HCT116 (cell line): ENCODE measurements at regions not wholly inside any gene's neighbourhood (a gene's known extent, or its start where the extent isn't known, plus 50 kb on each side); places are given as distances from the start of the nearest gene placed in this dataset.
A peak's percentile ranks its signal among the peaks of the same experiment; 100 is the strongest.

Experiments
- ATAC-seq: fragments of 200-7000 bp; cut with Tn5 transposase; 2 replicates; pipeline ENCODE4 v1.9.1; 2020; ENCODE audit warnings: mild to moderate bottlenecking, moderate library complexity
- BruUV-seq: library from RNA; stranded (reverse); fragments of 400-500 nt; replicated peaks from 2 replicates; lab custom pipeline; 2021; lab: Mats Ljungman, UMichigan
- CTCF ChIA-PET: fragments of 300-600 bp; sonication (Branson Sonifier 250); formaldehyde crosslinking; loops from one replicate; lab custom pipeline; 2021; ENCODE audit warnings: antibody characterized with exemption; lab: Charles Lee
- POLR2A ChIA-PET: fragments of 300-600, 350-600 bp; sonication (Branson Sonifier 250); formaldehyde crosslinking; loops from one replicate; lab custom pipeline; 2021; ENCODE audit warnings: antibody characterized with exemption; lab: Charles Lee
- RAD21 ChIA-PET, 2 experiments: fragments of 300-600 bp; sonication (Branson Sonifier 250); formaldehyde crosslinking; loops; one replicate each; lab custom pipeline; 2023; ENCODE audit warnings: low total read pairs in 2 of 2; ENCODE audit not compliant: uncharacterized antibody in 2 of 2, unreplicated experiment in 2 of 2, low non-redundant PET in 1 of 2; lab: Charles Lee
- DNase-seq: peaks from one replicate; pipeline ENCODE4 v3.0.0-alpha.2; 2010; ENCODE audit warnings: low read depth, low spot score
- H2AFZ ChIP-seq: fragments of 200-600 bp; shearing (Covaris generic), sonication (generic); 2 replicates; pipeline ENCODE4 v1.6.1; 2017; ENCODE audit warnings: low read depth, mixed run types, mixed read lengths, antibody characterized with exemption, low read length; ENCODE audit not compliant: poor library complexity, severe bottlenecking
- H3K27ac ChIP-seq: 2 replicates; pipeline ENCODE4 v1.5.1; 2012; ENCODE audit warnings: low read depth, low read length
- H3K27me3 ChIP-seq: fragments of 200-600 bp; sonication (generic); 2 replicates; pipeline ENCODE4 v1.6.1; 2016; ENCODE audit warnings: mixed run types, low read length, mixed read lengths; ENCODE audit not compliant: insufficient read depth
- H3K36me3 ChIP-seq, 2 experiments: fragments of 200-500 bp in 1 of 2; fragments of 200-600 bp in 1 of 2; sonication (Bioruptor generic) in 1 of 2; sonication (generic) in 1 of 2; 2 replicates each; pipeline versions ENCODE4 v1.5.1 to v1.6.1; 2014 to 2016; ENCODE audit warnings: low read length in 2 of 2, inconsistent platforms in 1 of 2, mixed read lengths in 1 of 2, mixed run types in 1 of 2; ENCODE audit not compliant: insufficient read depth in 2 of 2, control insufficient read depth in 1 of 2
- H3K4me1 ChIP-seq, 2 experiments: fragments of 200-600 bp in 1 of 2; sonication (generic) in 1 of 2; 2 replicates each; pipeline versions ENCODE4 v1.5.1 to v1.6.1; 2012 to 2017; ENCODE audit warnings: low read length in 2 of 2, inconsistent platforms in 1 of 2, mild to moderate bottlenecking in 1 of 2, mixed read lengths in 1 of 2, mixed run types in 1 of 2, moderate library complexity in 1 of 2; ENCODE audit not compliant: insufficient read depth in 2 of 2, control insufficient read depth in 1 of 2
- H3K4me2 ChIP-seq: fragments of 200-600 bp; sonication (generic); 2 replicates; pipeline ENCODE4 v1.6.1; 2017; ENCODE audit warnings: mixed run types, low read length, mixed read lengths
- H3K4me3 ChIP-seq, 2 experiments: fragments of 200-600 bp in 1 of 2; sonication (generic) in 1 of 2; replicated peaks in 1 of 2; 2 replicates each; pipeline ENCODE4 v1.5.1; 2011 to 2016; ENCODE audit warnings: low read length in 2 of 2, control low read depth in 1 of 2, low read depth in 1 of 2, mild to moderate bottlenecking in 1 of 2, mixed read lengths in 1 of 2, mixed run types in 1 of 2
- H3K79me2 ChIP-seq: fragments of 200-600 bp; sonication (generic); 2 replicates; pipeline ENCODE4 v1.6.1; 2017; ENCODE audit warnings: mild to moderate bottlenecking, mixed run types, low read length, moderate library complexity, mixed read lengths; ENCODE audit not compliant: insufficient read depth
- H3K9ac ChIP-seq: fragments of 200-600 bp; sonication (generic); 2 replicates; pipeline ENCODE4 v1.6.1; 2016; ENCODE audit warnings: low read length, mixed read lengths
- H3K9me2 ChIP-seq: fragments of 200-600 bp; sonication (generic), shearing (Covaris generic); 2 replicates; pipeline ENCODE4 v1.6.1; 2017; ENCODE audit warnings: mixed run types, mild to moderate bottlenecking, moderate library complexity; ENCODE audit not compliant: insufficient read depth
- H3K9me3 ChIP-seq, 2 experiments: fragments of 200-500 bp in 1 of 2; fragments of 200-600 bp in 1 of 2; sonication (Bioruptor generic) in 1 of 2; sonication (generic) in 1 of 2; 2 replicates each; pipeline ENCODE4 v1.6.1; 2014 to 2017; ENCODE audit warnings: low read length in 2 of 2, mixed read lengths in 2 of 2, inconsistent platforms in 1 of 2, low read depth in 1 of 2, mild to moderate bottlenecking in 1 of 2, mixed run types in 1 of 2, moderate library complexity in 1 of 2; ENCODE audit not compliant: control insufficient read depth in 1 of 2, insufficient read depth in 1 of 2
- H4K20me1 ChIP-seq: fragments of 200-600 bp; sonication (generic), shearing (Covaris generic); 2 replicates; pipeline ENCODE4 v1.6.1; 2017; ENCODE audit warnings: mixed run types, mild to moderate bottlenecking, moderate library complexity; ENCODE audit not compliant: insufficient read depth
- CEBPB ChIP-seq: IDR thresholded peaks from 2 replicates; pipeline ENCODE4 v1.6.1; 2012; ENCODE audit warnings: low read depth
- EGR1 ChIP-seq: IDR thresholded peaks from 2 replicates; pipeline ENCODE4 v1.6.1; 2012; ENCODE audit warnings: low read depth
- ELF1 ChIP-seq: IDR thresholded peaks from 2 replicates; pipeline ENCODE4 v1.6.1; 2012; ENCODE audit warnings: low read depth, borderline replicate concordance
- FOSL1 ChIP-seq: IDR thresholded peaks from 2 replicates; pipeline ENCODE4 v1.6.1; 2012; ENCODE audit warnings: low read depth
- POLR2A ChIP-seq: IDR thresholded peaks from 2 replicates; pipeline ENCODE4 v1.7.0; 2011; ENCODE audit warnings: borderline replicate concordance; ENCODE audit not compliant: insufficient read depth, insufficient read length; ENCODE audit errors: extremely low read depth
- POLR2AphosphoS5 ChIP-seq: IDR thresholded peaks from 2 replicates; pipeline ENCODE4 v1.6.1; 2011; ENCODE audit warnings: mild to moderate bottlenecking, low read depth, low read length, moderate library complexity
- RAD21 ChIP-seq: IDR thresholded peaks from 2 replicates; pipeline ENCODE4 v1.6.1; 2012; ENCODE audit warnings: low read depth, mild to moderate bottlenecking
- SIN3A ChIP-seq: IDR thresholded peaks from 2 replicates; pipeline ENCODE4 v1.6.1; 2012; ENCODE audit warnings: low read depth
- SP1 ChIP-seq: IDR thresholded peaks from 2 replicates; pipeline ENCODE4 v1.6.1; 2012; ENCODE audit warnings: low read depth
- SRF ChIP-seq: IDR thresholded peaks from 2 replicates; pipeline ENCODE4 v1.6.1; 2012; ENCODE audit warnings: low read depth
- TCF7L2 ChIP-seq: IDR thresholded peaks from 2 replicates; pipeline ENCODE4 v1.7.0; 2011; ENCODE audit warnings: borderline replicate concordance, inconsistent platforms; ENCODE audit not compliant: insufficient read depth, insufficient read length; ENCODE audit errors: extremely low read depth
- intact Hi-C: fragments of 100-400 bp; cut with micrococcal nuclease; formaldehyde crosslinking; loops from 2 replicates; pipeline ENCODE4 v1.10.0; 2022
- TF ChIP-seq, protein P1 (sequence below), 3 experiments: fragments of 200-600 bp in 1 of 3; sonication (generic) in 1 of 3; IDR thresholded peaks in 2 of 3; conservative IDR thresholded peaks in 1 of 3; 2 replicates each; pipeline ENCODE4 v1.5.1; 2012 to 2017; ENCODE audit warnings: low read depth in 2 of 3, low read length in 2 of 3, antibody characterized with exemption in 1 of 3, borderline replicate concordance in 1 of 3, control low read depth in 1 of 3, mild to moderate bottlenecking in 1 of 3, mixed read lengths in 1 of 3, mixed run types in 1 of 3, moderate library complexity in 1 of 3; ENCODE audit not compliant: insufficient read depth in 1 of 3
- TF ChIP-seq, protein P2 (sequence below): IDR thresholded peaks from 2 replicates; pipeline ENCODE4 v1.6.1; 2011; ENCODE audit warnings: mild to moderate bottlenecking, low read length, moderate library complexity; ENCODE audit not compliant: insufficient replicate concordance; ENCODE audit errors: extremely low read depth
- TF ChIP-seq, protein P3 (sequence below): IDR thresholded peaks from 2 replicates; pipeline ENCODE4 v1.6.1; 2012

DNA sequence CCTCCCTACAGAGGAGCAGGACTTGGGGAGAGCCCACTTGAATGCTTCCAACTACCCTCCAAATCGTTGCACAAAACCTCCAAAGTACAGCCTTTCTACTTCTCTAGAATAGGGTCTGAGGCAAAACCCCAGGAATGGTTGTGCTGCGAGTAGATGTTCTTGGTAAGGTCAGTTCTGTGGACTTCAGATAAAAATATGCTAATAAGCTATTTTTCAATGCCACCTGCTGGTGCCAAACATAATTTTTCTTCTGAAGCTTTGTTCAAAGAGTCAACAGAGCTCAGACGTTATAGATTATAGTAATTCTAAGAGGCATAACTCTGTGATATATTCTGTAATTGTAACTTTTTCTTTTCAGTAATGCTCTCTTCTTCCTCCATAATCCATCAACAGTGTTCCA lies 425.7 kb downstream of the GPAT3 start:
- Histone ChIP-seq H3K79me2 (no peaks in the 10 kb centered on the region), H3K4me3 (no peak overlapping the region), H3K4me2 (no peak overlapping the region), H3K9ac (no peak overlapping the region), H4K20me1 (no peaks in the 10 kb centered on the region), H3K4me1 (no peaks in the 10 kb centered on the region), H3K27ac (no peak overlapping the region), H2AFZ (peak overlapping the region; percentile 52), H3K9me3 (peaks cover 0 to 6% of the 10 kb centered on the region in 2 experiments; a peak in 2 of 4 replicates), H3K27me3 (no peaks in the 10 kb centered on the region), H3K9me2 (no peaks in the 10 kb centered on the region), H3K36me3 (no peaks in the 10 kb centered on the region)
- ChIA-PET CTCF (interaction anchor here (0.9 to 2.0 kb wide), 10 partner anchors 10 to 316 kb away, joined by 3 to 15 read pairs (median 4); no protein-coding TSS in a partner anchor), RAD21 (interaction anchor here in 1 of 2 experiments (1.8 kb wide), 1 partner anchor 190 kb away, joined by 7 read pairs; no protein-coding TSS in a partner anchor), POLR2A (no interaction called here)
- DNase-seq (no peak), ATAC-seq (peak; percentile 40; the same call in 1 of the 2 replicates)
- BruUV-seq: no TSS peak
- TF ChIP-seq, protein P1, sequence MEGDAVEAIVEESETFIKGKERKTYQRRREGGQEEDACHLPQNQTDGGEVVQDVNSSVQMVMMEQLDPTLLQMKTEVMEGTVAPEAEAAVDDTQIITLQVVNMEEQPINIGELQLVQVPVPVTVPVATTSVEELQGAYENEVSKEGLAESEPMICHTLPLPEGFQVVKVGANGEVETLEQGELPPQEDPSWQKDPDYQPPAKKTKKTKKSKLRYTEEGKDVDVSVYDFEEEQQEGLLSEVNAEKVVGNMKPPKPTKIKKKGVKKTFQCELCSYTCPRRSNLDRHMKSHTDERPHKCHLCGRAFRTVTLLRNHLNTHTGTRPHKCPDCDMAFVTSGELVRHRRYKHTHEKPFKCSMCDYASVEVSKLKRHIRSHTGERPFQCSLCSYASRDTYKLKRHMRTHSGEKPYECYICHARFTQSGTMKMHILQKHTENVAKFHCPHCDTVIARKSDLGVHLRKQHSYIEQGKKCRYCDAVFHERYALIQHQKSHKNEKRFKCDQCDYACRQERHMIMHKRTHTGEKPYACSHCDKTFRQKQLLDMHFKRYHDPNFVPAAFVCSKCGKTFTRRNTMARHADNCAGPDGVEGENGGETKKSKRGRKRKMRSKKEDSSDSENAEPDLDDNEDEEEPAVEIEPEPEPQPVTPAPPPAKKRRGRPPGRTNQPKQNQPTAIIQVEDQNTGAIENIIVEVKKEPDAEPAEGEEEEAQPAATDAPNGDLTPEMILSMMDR (IDR thresholded peaks at IDR 0.05 in 2 of 3, conservative IDR thresholded peaks at IDR 0.05 in 1 of 3; ENCODE audit: borderline replicate concordance in 1 of 3, insufficient read depth in 1 of 3, low read depth in 2 of 3, low read length in 2 of 3): peak in 2 of 3 experiments; percentile 36 to 45; a peak in 1 of 6 replicates
- TF ChIP-seq RAD21 (peak; percentile 62), FOSL1 (no peak)
- intact Hi-C loops: loop anchor here (2.0 kb wide), 1 partner anchor 191 kb away; no protein-coding TSS in a partner anchor

DNA sequence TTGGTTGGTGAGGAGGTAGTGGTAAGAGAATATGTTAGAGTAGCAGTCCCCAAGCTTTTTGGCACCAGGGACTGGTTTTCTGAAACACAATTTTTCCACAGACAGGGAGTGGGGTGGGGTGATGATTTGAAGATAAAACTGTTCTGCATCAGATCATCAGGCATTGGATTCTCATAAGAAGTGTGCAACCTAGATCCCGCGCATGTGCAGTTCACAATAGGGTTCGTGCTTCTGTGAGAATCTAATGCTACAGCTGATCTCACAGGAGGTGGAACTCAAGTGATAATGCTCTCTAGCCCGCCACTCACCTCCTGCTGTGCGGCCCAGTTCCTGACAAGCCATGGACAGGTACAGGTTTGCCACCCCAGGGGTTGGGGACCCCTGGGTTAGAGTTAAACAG lies 423.3 kb downstream of the GPAT3 start:
- Histone ChIP-seq H3K9me2 (no peaks in the 10 kb centered on the region), H2AFZ (no peak overlapping the region), H4K20me1 (no peaks in the 10 kb centered on the region), H3K9me3 (no peaks in the 10 kb centered on the region), H3K27me3 (no peaks in the 10 kb centered on the region), H3K79me2 (no peaks in the 10 kb centered on the region), H3K4me3 (no peak overlapping the region), H3K4me2 (no peak overlapping the region), H3K4me1 (no peaks in the 10 kb centered on the region), H3K36me3 (no peaks in the 10 kb centered on the region), H3K27ac (no peak overlapping the region), H3K9ac (no peak overlapping the region)
- ChIA-PET CTCF (no interaction called here), RAD21 (no interaction called here), POLR2A (no interaction called here)
- DNase-seq: no peak
- intact Hi-C loops: no loop called here
- BruUV-seq: no TSS peak
- no peak for ATAC-seq
- TF ChIP-seq, protein P2, sequence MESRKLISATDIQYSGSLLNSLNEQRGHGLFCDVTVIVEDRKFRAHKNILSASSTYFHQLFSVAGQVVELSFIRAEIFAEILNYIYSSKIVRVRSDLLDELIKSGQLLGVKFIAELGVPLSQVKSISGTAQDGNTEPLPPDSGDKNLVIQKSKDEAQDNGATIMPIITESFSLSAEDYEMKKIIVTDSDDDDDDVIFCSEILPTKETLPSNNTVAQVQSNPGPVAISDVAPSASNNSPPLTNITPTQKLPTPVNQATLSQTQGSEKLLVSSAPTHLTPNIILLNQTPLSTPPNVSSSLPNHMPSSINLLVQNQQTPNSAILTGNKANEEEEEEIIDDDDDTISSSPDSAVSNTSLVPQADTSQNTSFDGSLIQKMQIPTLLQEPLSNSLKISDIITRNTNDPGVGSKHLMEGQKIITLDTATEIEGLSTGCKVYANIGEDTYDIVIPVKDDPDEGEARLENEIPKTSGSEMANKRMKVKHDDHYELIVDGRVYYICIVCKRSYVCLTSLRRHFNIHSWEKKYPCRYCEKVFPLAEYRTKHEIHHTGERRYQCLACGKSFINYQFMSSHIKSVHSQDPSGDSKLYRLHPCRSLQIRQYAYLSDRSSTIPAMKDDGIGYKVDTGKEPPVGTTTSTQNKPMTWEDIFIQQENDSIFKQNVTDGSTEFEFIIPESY: no peak
- TF ChIP-seq SP1 (no peak), POLR2AphosphoS5 (no peak), SIN3A (no peak), ELF1 (no peak), RAD21 (no peak), SRF (no peak), POLR2A (no peak), TCF7L2 (no peak), EGR1 (no peak), CEBPB (no peak), FOSL1 (no peak)
- TF ChIP-seq, protein P3, sequence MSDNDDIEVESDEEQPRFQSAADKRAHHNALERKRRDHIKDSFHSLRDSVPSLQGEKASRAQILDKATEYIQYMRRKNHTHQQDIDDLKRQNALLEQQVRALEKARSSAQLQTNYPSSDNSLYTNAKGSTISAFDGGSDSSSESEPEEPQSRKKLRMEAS: no peak
